Lower lobe of right lung (tissue), 2 donors: ENCODE measurements at regions not wholly inside any gene's neighbourhood (a gene's known extent, or its start where the extent isn't known, plus 50 kb on each side); places are given as distances from the start of the nearest gene placed in this dataset.
"Not testable (repeated sequence)": the region's sequence is repeated elsewhere in the genome, so short reads cannot be mapped to it uniquely, and the experiment has no call there.

Experiments
- ATAC-seq, 2 donors: fragments of 200-7000 bp; cut with Tn5 transposase; one replicate each; pipeline ENCODE4 v1.9.1; 2020 to 2022; ENCODE audit warnings: mild to moderate bottlenecking in 2 of 2, moderate library complexity in 2 of 2
- DNase-seq: peaks from one replicate; pipeline ENCODE4 v3.0.0-alpha.2; 2020
- H3K27ac ChIP-seq: fragments of 200-600 bp; one replicate; pipeline ENCODE4 v1.8.0; 2022
- H3K27me3 ChIP-seq: fragments of 200-600 bp; one replicate; pipeline ENCODE4 v1.8.0; 2022; ENCODE audit warnings: low read depth
- H3K36me3 ChIP-seq: fragments of 200-600 bp; one replicate; pipeline ENCODE4 v1.8.0; 2022; ENCODE audit warnings: mild to moderate bottlenecking
- H3K4me1 ChIP-seq: fragments of 200-600 bp; one replicate; pipeline ENCODE4 v1.8.0; 2022
- H3K4me3 ChIP-seq: fragments of 200-600 bp; one replicate; pipeline ENCODE4 v1.8.0; 2022; ENCODE audit warnings: mild to moderate bottlenecking
- H3K9me3 ChIP-seq: fragments of 200-600 bp; one replicate; pipeline ENCODE4 v1.8.0; 2022
- CTCF ChIP-seq: fragments of 200-600 bp; IDR thresholded peaks from one replicate; pipeline ENCODE4 v1.8.0; 2022; ENCODE audit warnings: antibody characterized with exemption, mild to moderate bottlenecking
- intact Hi-C: fragments of 100-400 bp; cut with DNase I; formaldehyde crosslinking; loops from one replicate; pipeline ENCODE4 v1.11.0; 2022
- donor health status: DM: no; HTN: yes; CAD: no; lungs with severe emphysema.

GRCh38 chr13:81246556-81246955, 905.6 kb upstream of the SPRY2 start:
- H3K36me3 ChIP-seq: no peaks in the 10 kb centered on the region
- no peak for DNase-seq
- ATAC-seq: no peak
- no peaks in the 10 kb centered on the region for H3K27me3 ChIP-seq
- H3K4me3 ChIP-seq: no peak overlapping the region
- no peaks in the 10 kb centered on the region for H3K9me3 ChIP-seq
- intact Hi-C loops: no loop called here
- no peaks in the 10 kb centered on the region for H3K4me1 ChIP-seq
- no peak for TF ChIP-seq CTCF
- no peak overlapping the region for H3K27ac ChIP-seq

- DNase-seq: no peak
- Histone ChIP-seq H3K9me3 (no peaks in the 10 kb centered on the region), H3K27me3 (no peaks in the 10 kb centered on the region), H3K36me3 (no peaks in the 10 kb centered on the region), H3K4me3 (no peak overlapping the region), H3K4me1 (no peaks in the 10 kb centered on the region), H3K27ac (no peak overlapping the region)
- no peak for TF ChIP-seq CTCF
- ATAC-seq: no peak
- intact Hi-C loops: no loop called here
These were observed 903.1 kb upstream of the SPRY2 start for GRCh38 chr13:81244011-81244410.

- no peaks in the 10 kb centered on the region for H3K27me3 ChIP-seq
- intact Hi-C loops: no loop called here
- no peaks in the 10 kb centered on the region for H3K4me1 ChIP-seq
- no peak overlapping the region for H3K4me3 ChIP-seq
- H3K9me3 ChIP-seq: no peaks in the 10 kb centered on the region
- H3K36me3 ChIP-seq: no peaks in the 10 kb centered on the region
- TF ChIP-seq CTCF: no peak
- ATAC-seq: no peak
- DNase-seq: no peak
- H3K27ac ChIP-seq: no peak overlapping the region
These were observed 889.5 kb upstream of the SPRY2 start for GRCh38 chr13:81230386-81230785.

- intact Hi-C loops, H3K27me3 ChIP-seq, ATAC-seq, DNase-seq, H3K4me1 ChIP-seq, H3K4me3 ChIP-seq, H3K9me3 ChIP-seq, H3K27ac ChIP-seq, H3K36me3 ChIP-seq: not testable (repeated sequence)
These were observed 885.9 kb upstream of the SPRY2 start for GRCh38 chr13:81226830-81227229.

GRCh38 chr13:81224209-81224833, 883.4 kb upstream of the SPRY2 start:
- DNase-seq (no peak), ATAC-seq (no peak)
- Histone ChIP-seq H3K4me3 (no peak overlapping the region), H3K27me3 (no peaks in the 10 kb centered on the region), H3K36me3 (no peaks in the 10 kb centered on the region), H3K4me1 (no peaks in the 10 kb centered on the region), H3K9me3 (no peaks in the 10 kb centered on the region), H3K27ac (no peak overlapping the region)
- TF ChIP-seq CTCF: no peak
- intact Hi-C loops: no loop called here

GRCh38 chr13:81223778-81224177, 882.9 kb upstream of the SPRY2 start:
- H3K27ac ChIP-seq: no peak overlapping the region
- no peaks in the 10 kb centered on the region for H3K4me1 ChIP-seq
- intact Hi-C loops: no loop called here
- DNase-seq (no peak), ATAC-seq (no peak)
- no peaks in the 10 kb centered on the region for H3K27me3 ChIP-seq
- no peaks in the 10 kb centered on the region for H3K9me3 ChIP-seq
- no peaks in the 10 kb centered on the region for H3K36me3 ChIP-seq
- no peak overlapping the region for H3K4me3 ChIP-seq
- TF ChIP-seq CTCF: no peak
